Neural cell (in vitro differentiated cells): ENCODE measurements at regions not wholly inside any gene's neighbourhood (a gene's known extent, or its start where the extent isn't known, plus 50 kb on each side); places are given as distances from the start of the nearest gene placed in this dataset.

Experiments used
- EZH2 ChIP-seq: fragments of 200-600, 300-800 bp; shearing (Covaris generic), sonication (generic); IDR thresholded peaks from 2 replicates; pipeline ENCODE4 v1.6.1; 2014; ENCODE audit warnings: antibody characterized with exemption, low read length, borderline replicate concordance, mild to moderate bottlenecking; ENCODE audit not compliant: insufficient read depth, poor library complexity, severe bottlenecking
- POLR2AphosphoS5 ChIP-seq: IDR thresholded peaks from 2 replicates; pipeline ENCODE4 v1.6.1; 2012
- RAD21 ChIP-seq: fragments of 450-650 bp; conservative IDR thresholded peaks from 2 replicates; pipeline ENCODE4 v1.6.1; 2014; ENCODE audit warnings: antibody characterized with exemption, mild to moderate bottlenecking, moderate library complexity
- TAF1 ChIP-seq: IDR thresholded peaks from 2 replicates; pipeline ENCODE4 v1.6.1; 2012; ENCODE audit warnings: low read depth
- TF ChIP-seq, protein P1 (sequence below): fragments of 450-650 bp; IDR thresholded peaks from 2 replicates; pipeline ENCODE4 v1.5.1; 2014; ENCODE audit warnings: antibody characterized with exemption, mild to moderate bottlenecking, moderate library complexity; ENCODE audit not compliant: poor library complexity, severe bottlenecking

DNA sequence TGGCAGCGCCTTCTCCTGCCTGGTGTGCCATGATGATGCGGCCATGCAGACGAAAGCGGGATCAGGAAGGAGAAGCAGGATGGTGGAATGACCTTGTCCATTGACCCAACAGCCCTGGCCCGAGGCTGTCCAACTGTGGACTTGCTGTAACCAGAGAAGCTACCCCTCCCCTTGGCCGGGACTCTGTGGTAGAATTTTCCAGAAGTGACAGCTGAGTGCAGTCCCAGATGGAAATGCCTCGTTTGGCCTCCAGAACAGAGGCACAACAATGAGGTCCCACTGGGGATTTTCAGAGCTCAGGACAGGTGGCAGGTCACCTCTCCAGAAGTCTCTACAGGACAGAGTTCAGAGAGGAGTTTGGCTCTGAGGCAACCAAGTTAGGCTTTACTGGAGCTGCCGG is 299.2 kb upstream of the CDH4 start:
- TF ChIP-seq, protein P1, sequence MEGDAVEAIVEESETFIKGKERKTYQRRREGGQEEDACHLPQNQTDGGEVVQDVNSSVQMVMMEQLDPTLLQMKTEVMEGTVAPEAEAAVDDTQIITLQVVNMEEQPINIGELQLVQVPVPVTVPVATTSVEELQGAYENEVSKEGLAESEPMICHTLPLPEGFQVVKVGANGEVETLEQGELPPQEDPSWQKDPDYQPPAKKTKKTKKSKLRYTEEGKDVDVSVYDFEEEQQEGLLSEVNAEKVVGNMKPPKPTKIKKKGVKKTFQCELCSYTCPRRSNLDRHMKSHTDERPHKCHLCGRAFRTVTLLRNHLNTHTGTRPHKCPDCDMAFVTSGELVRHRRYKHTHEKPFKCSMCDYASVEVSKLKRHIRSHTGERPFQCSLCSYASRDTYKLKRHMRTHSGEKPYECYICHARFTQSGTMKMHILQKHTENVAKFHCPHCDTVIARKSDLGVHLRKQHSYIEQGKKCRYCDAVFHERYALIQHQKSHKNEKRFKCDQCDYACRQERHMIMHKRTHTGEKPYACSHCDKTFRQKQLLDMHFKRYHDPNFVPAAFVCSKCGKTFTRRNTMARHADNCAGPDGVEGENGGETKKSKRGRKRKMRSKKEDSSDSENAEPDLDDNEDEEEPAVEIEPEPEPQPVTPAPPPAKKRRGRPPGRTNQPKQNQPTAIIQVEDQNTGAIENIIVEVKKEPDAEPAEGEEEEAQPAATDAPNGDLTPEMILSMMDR = no peak
- no peak for TF ChIP-seq TAF1
- TF ChIP-seq POLR2AphosphoS5 = no peak
- TF ChIP-seq EZH2 = no peak
- TF ChIP-seq RAD21 = no peak
